Vagina (tissue), 2 donors: ENCODE measurements at regions not wholly inside any gene's neighbourhood (a gene's known extent, or its start where the extent isn't known, plus 50 kb on each side); places are given as distances from the start of the nearest gene placed in this dataset.

Experiments used
- POLR2A ChIP-seq, 2 donors: fragments of 450-650 bp; IDR thresholded peaks; one replicate each; pipeline ENCODE4 v1.6.1; 2017; ENCODE audit warnings: antibody characterized with exemption in 2 of 2, mild to moderate bottlenecking in 2 of 2, moderate library complexity in 2 of 2
- POLR2AphosphoS5 ChIP-seq, 2 donors: sonication (generic); formaldehyde crosslinking; IDR thresholded peaks; one replicate each; pipeline ENCODE4 v1.9.0; 2017; ENCODE audit warnings: antibody characterized with exemption in 2 of 2, mild to moderate bottlenecking in 2 of 2, low read depth in 1 of 2; ENCODE audit not compliant: insufficient read depth in 1 of 2
- TF ChIP-seq, protein P1 (sequence below), 3 experiments: fragments of 450-650 bp in 2 of 3; fragments of 200-600 bp in 1 of 3; sonication (generic) in 1 of 3; IDR thresholded peaks; one replicate each; pipeline ENCODE4 v1.5.1; 2017 to 2019; ENCODE audit warnings: antibody characterized with exemption in 3 of 3, mild to moderate bottlenecking in 2 of 3, moderate library complexity in 2 of 3

DNA sequence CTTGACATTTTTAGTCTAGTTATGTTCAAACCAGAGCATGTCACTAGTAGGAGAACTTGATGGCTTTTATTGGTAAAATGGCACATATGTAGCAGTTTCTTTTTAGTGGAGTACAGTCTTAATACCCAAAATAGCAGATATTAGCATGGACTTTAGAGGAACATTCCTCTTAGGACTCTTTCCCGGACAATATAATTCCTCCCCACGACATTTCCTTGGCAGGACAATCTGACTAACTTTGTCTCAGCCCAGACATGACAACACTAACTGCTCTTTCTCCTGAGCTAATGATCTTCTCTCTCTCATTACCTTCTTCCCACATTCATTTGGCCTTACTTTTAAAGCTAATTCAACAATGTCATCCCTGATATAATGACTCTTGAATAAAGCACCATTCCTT is 62.5 kb downstream of the ADAMTS1 start:
- TF ChIP-seq, protein P1, sequence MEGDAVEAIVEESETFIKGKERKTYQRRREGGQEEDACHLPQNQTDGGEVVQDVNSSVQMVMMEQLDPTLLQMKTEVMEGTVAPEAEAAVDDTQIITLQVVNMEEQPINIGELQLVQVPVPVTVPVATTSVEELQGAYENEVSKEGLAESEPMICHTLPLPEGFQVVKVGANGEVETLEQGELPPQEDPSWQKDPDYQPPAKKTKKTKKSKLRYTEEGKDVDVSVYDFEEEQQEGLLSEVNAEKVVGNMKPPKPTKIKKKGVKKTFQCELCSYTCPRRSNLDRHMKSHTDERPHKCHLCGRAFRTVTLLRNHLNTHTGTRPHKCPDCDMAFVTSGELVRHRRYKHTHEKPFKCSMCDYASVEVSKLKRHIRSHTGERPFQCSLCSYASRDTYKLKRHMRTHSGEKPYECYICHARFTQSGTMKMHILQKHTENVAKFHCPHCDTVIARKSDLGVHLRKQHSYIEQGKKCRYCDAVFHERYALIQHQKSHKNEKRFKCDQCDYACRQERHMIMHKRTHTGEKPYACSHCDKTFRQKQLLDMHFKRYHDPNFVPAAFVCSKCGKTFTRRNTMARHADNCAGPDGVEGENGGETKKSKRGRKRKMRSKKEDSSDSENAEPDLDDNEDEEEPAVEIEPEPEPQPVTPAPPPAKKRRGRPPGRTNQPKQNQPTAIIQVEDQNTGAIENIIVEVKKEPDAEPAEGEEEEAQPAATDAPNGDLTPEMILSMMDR (IDR thresholded peaks at IDR 0.05), result no peak
- TF ChIP-seq POLR2AphosphoS5 (IDR thresholded peaks at IDR 0.05; ENCODE audit: insufficient read depth in 1 of 2, low read depth in 1 of 2), result peak in 1 of 2 donors; percentile 10
- TF ChIP-seq POLR2A (IDR thresholded peaks at IDR 0.05), result no peak
